Testis (tissue), 2 donors: ENCODE measurements at regions not wholly inside any gene's neighbourhood (a gene's known extent, or its start where the extent isn't known, plus 50 kb on each side); places are given as distances from the start of the nearest gene placed in this dataset.

ENCODE experiments used
- POLR2A ChIP-seq: fragments of 450-650 bp; IDR thresholded peaks from one replicate; pipeline ENCODE4 v1.6.1; 2017; ENCODE audit warnings: antibody characterized with exemption, mild to moderate bottlenecking, moderate library complexity
- TF ChIP-seq, protein P1 (sequence below), 3 experiments: fragments of 450-650 bp in 2 of 3; fragments of 200-600 bp in 1 of 3; sonication (generic) in 1 of 3; IDR thresholded peaks; one replicate each; pipeline ENCODE4 v1.5.1; 2016 to 2019; ENCODE audit warnings: antibody characterized with exemption in 3 of 3, mild to moderate bottlenecking in 2 of 3, moderate library complexity in 1 of 3

DNA sequence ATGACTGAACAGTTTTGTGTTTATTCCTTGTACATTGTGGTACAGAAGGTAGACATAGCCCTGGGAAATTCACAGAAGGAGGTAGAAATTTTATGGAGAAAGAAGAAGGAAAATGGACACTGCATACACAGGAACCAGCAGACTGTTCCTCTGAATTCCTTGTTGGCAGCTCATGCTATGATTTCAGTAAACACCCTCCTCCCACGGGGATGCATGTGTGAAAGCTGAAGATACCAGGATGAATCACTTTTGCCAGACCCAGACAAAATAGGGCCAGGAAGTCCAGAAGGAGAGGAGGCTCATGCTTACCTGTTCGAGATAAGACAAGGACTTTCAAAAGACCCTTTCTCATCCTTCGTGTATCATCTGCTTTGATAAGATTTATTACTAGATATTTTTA is 110.3 kb upstream of the GGTLC1 start:
- TF ChIP-seq, protein P1, sequence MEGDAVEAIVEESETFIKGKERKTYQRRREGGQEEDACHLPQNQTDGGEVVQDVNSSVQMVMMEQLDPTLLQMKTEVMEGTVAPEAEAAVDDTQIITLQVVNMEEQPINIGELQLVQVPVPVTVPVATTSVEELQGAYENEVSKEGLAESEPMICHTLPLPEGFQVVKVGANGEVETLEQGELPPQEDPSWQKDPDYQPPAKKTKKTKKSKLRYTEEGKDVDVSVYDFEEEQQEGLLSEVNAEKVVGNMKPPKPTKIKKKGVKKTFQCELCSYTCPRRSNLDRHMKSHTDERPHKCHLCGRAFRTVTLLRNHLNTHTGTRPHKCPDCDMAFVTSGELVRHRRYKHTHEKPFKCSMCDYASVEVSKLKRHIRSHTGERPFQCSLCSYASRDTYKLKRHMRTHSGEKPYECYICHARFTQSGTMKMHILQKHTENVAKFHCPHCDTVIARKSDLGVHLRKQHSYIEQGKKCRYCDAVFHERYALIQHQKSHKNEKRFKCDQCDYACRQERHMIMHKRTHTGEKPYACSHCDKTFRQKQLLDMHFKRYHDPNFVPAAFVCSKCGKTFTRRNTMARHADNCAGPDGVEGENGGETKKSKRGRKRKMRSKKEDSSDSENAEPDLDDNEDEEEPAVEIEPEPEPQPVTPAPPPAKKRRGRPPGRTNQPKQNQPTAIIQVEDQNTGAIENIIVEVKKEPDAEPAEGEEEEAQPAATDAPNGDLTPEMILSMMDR (IDR thresholded peaks at IDR 0.05) = no peak
- TF ChIP-seq POLR2A = no peak
